HG02885 (cell line): ENCODE measurements at regions not wholly inside any gene's neighbourhood (a gene's known extent, or its start where the extent isn't known, plus 50 kb on each side); places are given as distances from the start of the nearest gene placed in this dataset.

Source experiments
- ATAC-seq: cut with Tn5 transposase; IDR thresholded peaks from one replicate; pipeline ENCODE4 v1.9.1; 2021; ENCODE audit warnings: mild to moderate bottlenecking; ENCODE audit not compliant: unreplicated experiment, poor library complexity

DNA sequence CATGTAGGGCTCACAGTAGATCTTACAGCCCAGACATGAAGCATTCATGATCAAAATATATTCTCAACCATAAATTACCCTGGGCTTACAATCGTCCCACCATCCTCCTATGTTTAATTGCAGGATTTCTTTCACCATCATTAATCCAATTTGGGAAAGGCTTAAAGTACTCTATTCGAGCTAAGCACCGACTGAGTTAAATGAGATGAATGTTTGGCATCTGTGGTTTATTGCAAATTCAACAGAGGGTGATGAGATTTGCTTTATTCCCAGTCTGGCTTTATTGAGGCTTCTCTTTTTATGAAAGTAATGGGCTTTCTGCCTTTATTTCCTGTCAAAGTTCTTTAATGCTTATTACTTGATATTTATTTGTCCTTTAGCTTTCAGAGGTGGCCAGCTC is 159.0 kb downstream of the METTL4 start:
- ATAC-seq, result no peak

DNA sequence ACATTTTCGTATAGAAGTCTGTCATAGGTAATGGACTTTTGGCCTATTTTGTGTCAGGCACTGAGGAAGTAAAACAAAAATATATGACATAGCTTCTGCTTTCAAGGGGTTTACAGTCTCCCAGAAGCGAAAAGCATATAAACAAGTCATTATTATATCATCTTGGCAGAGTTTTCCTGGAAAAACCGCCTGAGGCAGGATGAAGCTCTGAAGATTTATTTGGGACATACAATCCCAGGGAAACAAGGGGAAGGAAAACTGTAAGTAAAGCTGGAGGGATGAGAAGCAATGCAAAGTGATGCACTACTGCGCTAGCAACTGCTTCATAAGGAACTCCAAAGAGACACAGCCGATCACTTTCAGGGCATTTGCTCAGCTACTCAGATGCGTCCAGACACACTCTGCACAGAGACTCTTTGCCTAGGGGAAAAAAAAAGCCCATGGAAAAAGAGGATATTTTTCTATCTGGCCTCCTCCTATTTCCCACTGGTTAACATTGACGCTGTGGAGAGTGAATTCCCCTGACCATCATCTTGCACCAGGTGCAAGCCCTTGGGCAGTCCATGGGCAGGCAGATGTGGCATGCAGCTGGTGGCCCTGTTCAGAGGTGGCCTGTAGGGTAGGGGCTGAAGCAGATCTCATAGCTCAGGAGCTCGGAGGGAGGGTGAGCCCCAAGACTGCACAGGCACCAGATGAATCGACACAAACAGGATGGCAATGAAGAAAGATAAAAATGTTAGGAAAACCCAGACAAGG is 158.1 kb downstream of the METTL4 start:
- ATAC-seq, result no peak

DNA sequence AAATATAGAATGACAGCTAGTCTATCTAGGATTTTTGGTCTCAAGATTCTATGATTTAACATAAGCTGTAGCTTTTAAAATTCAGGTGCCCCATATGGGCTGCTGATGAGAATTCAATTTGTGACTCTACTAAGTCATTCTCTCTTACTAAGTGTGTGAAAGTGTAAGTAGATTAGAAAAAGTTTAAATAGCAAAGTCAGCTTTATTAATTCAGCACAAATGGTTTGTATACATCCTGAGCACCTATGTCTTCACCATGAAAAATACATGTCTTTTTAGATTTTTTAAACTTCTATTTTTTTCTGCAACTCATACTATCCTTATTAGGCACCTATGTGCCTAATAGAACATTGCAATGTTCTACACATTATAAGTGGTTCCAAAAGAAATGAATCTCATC is 157.1 kb downstream of the METTL4 start:
- no peak for ATAC-seq

DNA sequence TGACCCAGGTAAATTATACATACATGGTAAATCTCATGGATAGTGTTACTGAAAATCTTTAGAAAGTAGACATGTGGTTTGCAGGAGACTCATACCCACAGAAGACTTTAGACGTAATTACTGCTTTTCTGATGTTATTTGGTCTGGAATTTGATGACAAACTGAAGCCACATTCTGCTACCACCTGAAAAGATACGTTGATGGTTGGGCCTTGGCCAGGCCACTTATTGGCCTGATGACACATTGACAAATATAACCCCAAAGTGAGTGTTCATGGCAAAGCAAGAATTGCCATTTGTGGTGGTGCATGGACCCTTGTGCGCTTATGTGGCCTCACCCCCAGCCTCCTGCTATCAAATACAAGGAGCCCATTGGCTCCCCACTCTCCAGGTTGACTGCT is 155.6 kb downstream of the METTL4 start:
- no peak for ATAC-seq

DNA sequence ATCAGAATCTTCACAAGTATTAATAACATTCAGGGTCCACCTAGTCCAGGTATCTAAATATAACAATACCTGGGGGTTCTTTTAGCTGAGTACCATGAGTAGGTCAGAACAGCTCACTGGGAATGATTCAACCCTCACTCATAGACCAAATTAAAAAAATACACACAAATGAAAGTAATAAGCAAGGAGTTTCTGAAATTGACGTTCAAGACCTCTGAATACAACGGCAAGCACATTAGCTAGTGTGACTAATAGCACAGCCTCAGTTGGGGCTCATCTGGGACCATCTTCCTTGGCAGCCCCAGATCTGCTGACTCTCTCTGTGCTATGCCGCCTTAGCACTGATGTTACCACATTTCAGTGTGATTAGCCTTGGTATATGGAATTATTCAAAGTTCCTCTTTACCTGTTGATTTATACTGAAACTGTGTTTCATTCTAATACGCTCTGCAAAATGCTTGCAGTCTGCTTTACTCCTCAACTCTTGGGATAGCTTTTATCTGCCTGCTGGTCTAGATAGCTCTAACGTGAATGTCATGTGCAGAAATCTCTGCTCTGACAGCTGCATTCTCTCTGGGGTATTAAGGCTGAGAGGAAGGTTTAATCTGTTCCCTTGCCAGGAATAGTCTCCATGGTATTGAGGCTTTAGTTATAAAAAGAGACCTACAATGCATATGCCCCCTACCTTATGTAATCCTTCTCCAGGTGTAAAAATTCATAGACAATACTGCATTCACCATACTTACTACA is 153.3 kb downstream of the METTL4 start:
- ATAC-seq, result no peak

DNA sequence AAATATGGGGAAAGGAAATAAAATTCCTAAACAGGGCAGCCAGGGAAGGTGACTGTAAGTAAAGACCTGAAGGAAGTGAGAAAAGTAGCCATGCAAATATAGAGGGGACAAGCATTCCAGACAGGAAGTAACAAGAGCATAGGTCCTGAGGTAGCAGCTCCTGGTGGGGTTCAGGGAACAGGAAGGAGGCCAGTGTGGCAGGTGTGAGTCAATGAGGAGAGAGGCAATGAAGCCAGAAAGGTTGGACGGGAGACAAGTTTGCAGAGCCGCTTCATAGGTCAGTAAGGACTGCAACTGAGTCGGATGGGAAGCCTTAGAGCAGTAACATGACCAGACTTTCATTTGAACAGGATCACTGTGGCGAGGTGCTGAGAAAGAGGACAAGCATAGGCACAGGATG is 150.9 kb downstream of the METTL4 start:
- no peak for ATAC-seq

DNA sequence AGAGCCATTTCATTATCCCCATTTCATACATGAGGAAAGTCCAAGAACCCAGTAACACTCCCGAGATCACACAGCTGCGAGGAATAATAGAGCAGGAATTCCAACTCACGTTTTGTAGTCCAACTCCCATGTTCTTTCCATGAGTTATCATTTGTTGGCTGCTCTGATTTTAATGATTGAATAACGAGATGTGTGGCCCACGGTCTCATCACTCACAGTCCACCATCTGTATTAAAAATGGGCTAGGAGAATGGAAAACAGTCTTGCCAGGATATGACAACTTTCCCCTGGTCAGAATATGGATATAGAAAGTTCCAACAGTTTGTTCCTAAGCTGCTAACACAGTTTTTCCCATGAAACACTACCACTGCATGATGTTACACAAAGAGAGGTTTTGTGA is 147.5 kb downstream of the METTL4 start:
- ATAC-seq, result no peak

DNA sequence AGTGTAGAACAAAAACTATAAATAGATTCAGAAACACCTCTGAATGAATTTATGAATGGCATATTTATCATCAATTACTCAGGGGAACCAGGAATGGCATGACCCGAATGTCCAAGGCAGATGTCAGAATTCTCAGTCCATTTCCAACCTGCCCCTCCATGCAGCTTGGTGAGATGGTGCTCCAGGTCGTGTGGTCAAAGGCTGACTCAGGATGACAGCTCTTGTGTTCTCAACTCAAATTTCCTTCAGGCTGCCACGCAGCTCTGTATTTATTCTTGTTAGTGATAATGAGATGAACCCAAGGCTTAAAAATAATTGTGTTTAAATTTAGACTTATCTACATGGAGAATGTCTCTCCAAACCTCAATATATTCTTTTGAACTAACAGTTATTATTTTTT is 146.9 kb downstream of the METTL4 start:
- no peak for ATAC-seq

DNA sequence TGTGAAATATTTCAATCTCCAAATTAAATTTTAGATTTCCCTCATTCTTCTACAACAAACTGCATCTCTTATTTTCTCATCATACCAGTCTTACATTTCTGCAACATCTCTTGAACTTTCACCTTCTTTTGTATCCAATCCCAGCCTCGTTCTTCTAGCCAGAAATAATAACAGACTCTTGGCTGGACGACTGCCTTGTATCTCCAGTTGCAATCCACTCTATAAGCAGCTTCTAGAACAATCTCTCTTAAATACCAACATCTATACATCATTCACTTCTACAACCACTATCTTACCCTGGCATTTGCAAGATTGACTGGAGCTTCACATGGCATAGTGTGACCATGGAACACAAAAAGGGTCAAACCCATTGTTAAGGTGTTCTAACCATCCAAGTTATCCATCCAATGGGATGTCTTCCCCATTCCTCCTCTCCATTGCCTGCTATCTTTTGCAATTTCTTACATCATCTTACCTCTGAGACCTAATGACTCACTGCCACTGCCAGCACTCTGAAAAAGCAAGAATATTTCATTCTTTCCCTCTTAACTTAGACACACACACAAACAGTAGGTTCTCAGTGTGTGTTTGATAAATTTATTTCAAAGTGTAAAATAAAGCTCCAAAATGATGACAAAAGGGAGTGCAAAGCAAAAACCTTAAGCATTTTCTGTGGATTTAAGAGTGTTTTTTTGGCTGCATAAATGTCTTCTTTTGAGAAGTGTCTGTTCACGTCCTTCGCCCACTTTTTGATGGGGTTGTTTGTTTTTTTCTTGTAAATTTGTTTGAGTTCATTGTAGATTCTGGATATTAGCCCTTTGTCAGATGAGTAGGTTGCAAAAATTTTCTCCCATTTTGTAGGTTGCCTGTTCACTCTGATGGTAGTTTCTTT is 145.6 kb downstream of the METTL4 start:
- no peak for ATAC-seq

DNA sequence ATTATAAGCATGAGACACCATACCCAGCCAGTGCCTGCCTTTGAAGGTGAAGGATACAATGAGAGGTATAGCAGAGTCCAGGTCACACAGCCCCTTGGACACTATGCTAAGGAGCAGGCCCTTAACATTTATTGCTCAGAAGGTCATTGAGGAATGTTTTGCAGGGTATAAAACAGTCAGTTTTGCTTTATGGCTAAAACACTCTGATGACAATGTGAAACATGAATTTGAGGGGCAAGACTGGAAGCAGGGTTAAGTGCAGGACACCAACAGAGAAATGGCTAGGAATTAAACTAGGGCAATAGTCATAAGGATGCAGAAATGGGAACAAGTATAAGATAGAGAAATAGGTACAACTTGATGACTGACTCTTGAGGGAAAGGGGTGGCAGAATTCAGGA is 141.1 kb downstream of the METTL4 start:
- ATAC-seq, result no peak

DNA sequence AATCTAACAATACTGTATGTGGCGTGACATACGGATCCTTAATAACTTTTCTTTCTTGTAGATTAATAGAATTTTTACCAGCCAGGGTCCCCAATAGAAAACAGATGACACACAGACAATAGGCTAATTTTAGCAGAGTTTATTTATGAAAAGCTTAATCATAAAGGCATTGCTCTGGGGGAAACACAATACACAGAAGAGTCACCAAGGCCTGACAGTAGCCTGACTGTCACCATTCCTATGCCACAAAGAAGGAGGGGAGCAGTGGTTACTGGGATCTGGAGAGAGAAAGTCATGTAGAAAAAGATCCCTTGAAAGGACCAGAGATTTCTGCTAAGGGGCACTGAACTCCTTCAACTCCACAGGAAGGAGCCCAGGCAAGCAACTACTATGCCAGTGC is 139.5 kb downstream of the METTL4 start:
- no peak for ATAC-seq

DNA sequence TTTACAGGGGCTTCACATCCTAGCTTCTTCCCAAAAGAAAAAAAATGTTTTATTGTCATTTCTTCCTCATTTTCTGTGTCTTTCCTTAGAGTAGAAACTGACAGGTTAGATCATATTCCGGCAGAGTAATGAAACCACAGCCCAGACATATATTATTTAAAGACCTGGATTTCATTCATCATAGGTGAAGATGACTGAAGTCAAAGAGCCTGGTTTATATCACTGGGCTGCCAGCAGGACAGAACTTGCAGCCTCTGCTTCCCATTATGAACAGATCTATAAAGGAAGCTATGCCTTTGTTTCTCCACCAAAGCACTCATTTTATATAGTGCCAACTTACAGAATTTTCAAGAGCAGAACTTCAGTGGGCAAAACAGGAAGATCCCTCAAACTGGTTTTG is 137.9 kb downstream of the METTL4 start:
- no peak for ATAC-seq

DNA sequence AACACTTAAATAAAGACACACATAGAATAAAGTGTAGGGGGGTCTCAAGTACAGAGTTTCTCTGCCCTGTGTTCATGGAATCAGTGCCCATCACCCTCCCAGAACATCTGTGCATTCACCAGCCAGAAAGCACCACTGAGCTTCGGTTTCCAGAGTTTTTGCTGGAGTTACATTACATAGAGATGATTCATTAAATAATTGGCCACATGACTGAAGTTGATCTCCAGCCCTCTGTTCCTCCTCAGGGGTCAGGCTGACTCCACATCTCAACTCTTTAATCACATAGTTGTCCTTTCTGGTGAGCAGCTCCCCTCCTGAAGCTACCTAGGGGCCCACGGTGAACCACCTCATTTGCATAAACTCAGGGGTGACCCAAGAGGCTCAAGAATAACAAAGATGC is 129.8 kb downstream of the METTL4 start:
- ATAC-seq, result no peak

DNA sequence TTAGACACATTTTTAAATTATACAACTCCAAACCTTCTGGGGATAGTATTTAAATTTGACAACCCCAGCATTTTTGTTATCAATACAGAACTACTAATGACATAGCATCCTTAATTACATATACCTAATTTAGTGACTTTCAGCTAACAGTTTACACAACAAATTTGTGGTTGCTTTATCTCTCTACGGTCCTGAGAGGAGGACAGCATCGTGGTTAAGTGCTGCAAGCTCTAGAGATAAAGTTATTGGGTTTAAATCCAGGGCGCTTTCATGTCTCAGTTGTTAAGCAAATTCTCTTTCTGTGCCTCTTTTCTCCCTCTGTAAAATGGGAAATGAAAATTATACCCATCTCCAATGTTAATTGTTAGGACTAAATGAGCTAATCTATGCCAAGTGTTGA is 129.3 kb downstream of the METTL4 start:
- ATAC-seq, result no peak

DNA sequence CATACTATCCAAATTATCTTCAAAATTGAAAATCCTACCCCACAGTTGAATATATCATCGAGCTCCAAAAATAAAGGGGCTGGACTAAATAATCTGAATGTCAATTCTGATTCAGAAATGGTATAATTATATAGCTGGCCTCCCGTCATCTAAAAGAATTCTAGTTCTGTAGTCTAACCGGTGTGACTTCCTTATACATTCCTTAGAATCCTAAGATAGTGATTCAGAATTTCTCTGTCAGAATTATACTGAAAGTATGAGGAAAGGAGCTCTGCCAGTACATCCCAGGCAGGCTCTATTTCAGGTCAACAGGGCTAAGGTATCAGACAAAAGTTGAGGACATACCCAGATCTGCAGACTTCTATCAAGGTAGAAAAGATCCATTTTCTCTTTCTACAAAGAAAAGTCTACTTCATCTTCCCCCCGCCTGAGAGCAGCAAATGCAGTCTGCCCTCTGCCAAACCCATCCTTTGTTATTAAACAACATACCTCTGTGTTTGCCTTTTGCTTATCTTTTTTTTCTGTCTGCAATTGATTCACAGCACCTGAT is 128.5 kb downstream of the METTL4 start:
- no peak for ATAC-seq

DNA sequence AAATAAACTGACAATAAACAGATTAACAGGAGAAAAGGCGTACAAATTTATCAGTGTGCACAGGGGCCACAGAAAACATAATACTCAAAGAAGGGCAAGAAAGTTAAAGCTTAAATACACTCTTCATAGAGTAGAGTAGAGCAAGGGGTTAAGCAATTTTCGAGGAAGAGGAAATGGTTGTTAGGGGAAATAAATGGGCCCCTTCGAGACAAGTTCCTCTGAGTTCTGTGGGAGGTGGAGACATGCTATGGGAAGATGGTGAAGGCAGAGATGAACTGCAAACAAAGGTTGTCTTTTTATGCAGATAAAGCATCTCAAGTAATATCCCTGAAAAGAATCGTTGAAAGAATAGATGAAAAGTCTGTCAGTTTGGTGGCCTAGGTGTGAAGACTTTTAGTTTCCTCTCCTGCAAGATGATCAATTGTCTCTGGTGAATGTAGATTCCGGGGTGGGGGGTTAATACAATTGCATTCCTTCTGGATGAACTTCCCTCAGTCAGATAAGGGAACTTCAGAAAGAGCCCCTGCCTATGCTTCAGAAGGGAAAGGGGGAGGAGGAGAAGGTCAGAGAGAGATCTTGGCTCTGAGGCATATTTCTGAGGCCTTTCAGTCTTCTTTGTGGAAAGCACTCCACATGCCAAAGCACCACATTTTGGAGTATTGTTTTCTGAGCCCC is 127.0 kb downstream of the METTL4 start:
- ATAC-seq, result no peak

DNA sequence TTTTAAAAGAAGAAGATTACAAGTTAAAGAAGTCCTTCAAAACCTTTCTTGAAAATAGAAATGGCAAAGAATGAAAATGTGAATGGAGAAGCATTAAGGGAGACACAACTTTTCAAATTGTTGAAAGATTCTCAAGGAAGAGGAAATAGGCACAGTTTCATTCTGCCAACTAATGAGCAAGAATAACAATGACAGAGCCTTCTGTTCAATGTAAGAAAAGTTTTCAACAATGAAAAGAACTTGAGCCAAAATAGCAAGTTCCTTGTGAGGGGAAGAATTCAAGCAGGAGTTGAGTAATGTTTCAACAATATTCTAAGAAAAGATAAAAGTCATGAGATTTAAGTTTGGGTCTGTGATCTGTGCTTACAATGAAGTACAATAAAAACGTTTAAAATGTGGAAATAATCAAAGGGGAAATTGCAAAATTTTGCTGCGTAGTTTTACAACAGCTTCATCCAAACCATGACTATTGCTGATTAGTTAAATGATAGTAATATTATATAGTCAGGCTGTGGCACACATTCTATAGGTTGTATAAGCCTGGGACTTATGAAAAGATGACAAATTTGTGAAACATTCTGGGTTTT is 122.6 kb downstream of the METTL4 start:
- ATAC-seq, result no peak

DNA sequence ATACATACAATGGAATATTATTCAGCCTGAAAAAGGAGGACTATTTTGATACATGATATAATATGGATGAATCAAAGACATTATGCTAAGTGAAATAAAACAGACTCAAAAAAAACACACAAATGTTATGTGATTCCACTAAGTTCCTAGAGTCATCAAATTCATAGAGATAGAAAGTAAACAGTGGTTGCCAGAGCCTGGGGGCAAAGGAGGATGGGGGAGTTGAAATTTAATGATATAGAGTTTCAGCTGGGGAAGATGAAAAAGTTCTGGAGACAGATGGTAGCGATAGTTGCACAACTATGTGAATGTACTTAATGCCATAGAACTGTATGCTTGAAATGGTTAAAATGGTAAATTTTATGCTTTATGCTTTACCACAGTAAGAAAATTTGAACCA is 119.7 kb downstream of the METTL4 start:
- no peak for ATAC-seq

DNA sequence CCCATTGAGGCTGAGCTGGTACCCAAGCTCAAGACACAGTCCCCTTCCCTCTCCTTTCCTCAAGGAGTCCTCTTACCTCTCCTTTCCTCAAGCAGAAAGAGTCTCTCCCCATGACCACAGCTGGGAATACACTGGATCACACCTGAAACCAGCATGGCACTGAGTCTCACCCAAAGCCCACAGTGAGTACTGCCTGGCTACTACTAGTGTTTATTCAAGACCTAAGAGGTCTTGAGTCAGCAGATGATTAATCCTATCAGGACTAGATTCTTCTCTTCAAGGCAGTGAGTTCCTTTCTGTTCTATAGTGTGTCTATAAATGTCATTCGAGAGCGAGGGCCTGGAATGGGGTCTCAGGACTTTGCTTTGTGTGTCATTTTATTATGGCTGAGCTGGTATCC is 111.4 kb downstream of the METTL4 start:
- ATAC-seq, result no peak

DNA sequence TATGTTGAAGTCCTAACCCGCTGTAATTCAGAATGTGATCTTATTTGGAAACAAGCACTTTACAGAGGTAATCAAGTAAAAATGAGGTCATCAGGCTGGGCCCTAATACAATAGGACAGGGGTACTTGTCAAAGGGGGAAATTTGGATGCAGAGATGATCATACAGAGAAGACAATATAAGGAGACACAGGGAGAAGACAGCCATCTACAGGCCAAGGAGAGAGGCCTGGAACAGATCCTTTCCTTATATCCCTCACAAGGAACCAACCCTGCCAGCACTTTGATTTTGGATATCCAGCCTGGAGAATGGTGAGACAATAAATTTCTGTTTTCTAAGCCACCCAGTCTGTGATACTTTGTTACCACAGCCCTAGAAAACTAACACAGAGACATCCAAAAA is 104.3 kb downstream of the METTL4 start:
- ATAC-seq, result no peak
